SK-N-SH treated with all-trans-retinoic acid at 6 μM for 48 hours (cell line): ENCODE measurements at regions not wholly inside any gene's neighbourhood (a gene's known extent, or its start where the extent isn't known, plus 50 kb on each side); places are given as distances from the start of the nearest gene placed in this dataset.

ENCODE experiments used
- ATAC-seq: fragments of 200-7000 bp; cut with Tn5 transposase; 3 replicates; pipeline ENCODE4 v1.9.1; 2020; ENCODE audit warnings: mild to moderate bottlenecking, moderate library complexity
- ARNTL ChIP-seq: fragments of 450-650 bp; formaldehyde crosslinking; IDR thresholded peaks from 2 replicates; pipeline ENCODE4 v1.5.0; 2020; ENCODE audit warnings: low read depth, mild to moderate bottlenecking, moderate library complexity, borderline replicate concordance
- BACH2 ChIP-seq: fragments of 250-450 bp; sonication (Bioruptor Pico); IDR thresholded peaks from 2 replicates; pipeline ENCODE4 v1.9.0; 2021; ENCODE audit warnings: mild to moderate bottlenecking, borderline replicate concordance
- CSDC2 ChIP-seq: fragments of 250-450 bp; sonication (Bioruptor Pico); IDR thresholded peaks from 2 replicates; pipeline ENCODE4 v1.5.0; 2020; ENCODE audit warnings: mild to moderate bottlenecking, moderate library complexity
- GLIS3 ChIP-seq: fragments of 250-450 bp; sonication (Bioruptor Pico); IDR thresholded peaks from 2 replicates; pipeline ENCODE4 v1.5.0; 2020; ENCODE audit warnings: mild to moderate bottlenecking, moderate library complexity
- OSR1 ChIP-seq: fragments of 250-450 bp; sonication (Bioruptor Pico); IDR thresholded peaks from 2 replicates; pipeline ENCODE4 v1.8.0; 2022; ENCODE audit warnings: moderate library complexity, mild to moderate bottlenecking, inconsistent platforms
- PPARA ChIP-seq: fragments of 250-450 bp; sonication (Bioruptor Pico); IDR thresholded peaks from 2 replicates; pipeline ENCODE4 v1.5.0; 2020; ENCODE audit warnings: mild to moderate bottlenecking, borderline replicate concordance
- RARB ChIP-seq: fragments of 250-450 bp; sonication (Bioruptor Pico); IDR thresholded peaks from 2 replicates; pipeline ENCODE4 v1.8.0; 2021; ENCODE audit warnings: mild to moderate bottlenecking, moderate library complexity
- TCF4 ChIP-seq: fragments of 250-450 bp; sonication (Bioruptor Pico); IDR thresholded peaks from 2 replicates; pipeline ENCODE4 v1.8.0; 2021; ENCODE audit warnings: mild to moderate bottlenecking, moderate library complexity, borderline replicate concordance
- TOX ChIP-seq: fragments of 250-450 bp; sonication (Bioruptor Pico); IDR thresholded peaks from 2 replicates; pipeline ENCODE4 v1.8.0; 2021; ENCODE audit warnings: mild to moderate bottlenecking, moderate library complexity, borderline replicate concordance
- ZC3H10 ChIP-seq: fragments of 250-450 bp; sonication (Bioruptor Pico); IDR thresholded peaks from 2 replicates; pipeline ENCODE4 v1.5.1; 2021; ENCODE audit warnings: mild to moderate bottlenecking, moderate library complexity
- ZFP3 ChIP-seq: fragments of 250-450 bp; sonication (Bioruptor Pico); IDR thresholded peaks from 2 replicates; pipeline ENCODE4 v1.5.0; 2020; ENCODE audit warnings: mild to moderate bottlenecking, moderate library complexity
- ZFP30 ChIP-seq: fragments of 450-650 bp; formaldehyde crosslinking; IDR thresholded peaks from 2 replicates; pipeline ENCODE4 v1.5.0; 2022; ENCODE audit warnings: mild to moderate bottlenecking, moderate library complexity
- ZNF565 ChIP-seq: fragments of 450-650 bp; formaldehyde crosslinking; conservative IDR thresholded peaks from 2 replicates; pipeline ENCODE4 v1.5.0; 2020; ENCODE audit warnings: low read depth, mild to moderate bottlenecking, moderate library complexity
- ZNF70 ChIP-seq: fragments of 450-650 bp; formaldehyde crosslinking; IDR thresholded peaks from 2 replicates; pipeline ENCODE4 v1.5.0; 2020; ENCODE audit warnings: mild to moderate bottlenecking, moderate library complexity
- TF ChIP-seq, protein P1 (sequence below): fragments of 250-450 bp; sonication (Bioruptor Pico); IDR thresholded peaks from 2 replicates; pipeline ENCODE4 v1.8.0; 2021; ENCODE audit warnings: low read depth, mild to moderate bottlenecking, moderate library complexity, borderline replicate concordance
- TF ChIP-seq, protein P2 (sequence below): fragments of 250-450 bp; sonication (Bioruptor Pico); IDR thresholded peaks from 2 replicates; pipeline ENCODE4 v1.5.1; 2021; ENCODE audit warnings: mild to moderate bottlenecking, moderate library complexity
- TF ChIP-seq, protein P3 (sequence below): fragments of 250-450 bp; sonication (Bioruptor Pico); IDR thresholded peaks from 2 replicates; pipeline ENCODE4 v1.8.0; 2020; ENCODE audit warnings: mild to moderate bottlenecking, moderate library complexity, borderline replicate concordance
- TF ChIP-seq, protein P4 (sequence below): fragments of 250-450 bp; sonication (Bioruptor Pico); IDR thresholded peaks from 2 replicates; pipeline ENCODE4 v1.5.0; 2020; ENCODE audit warnings: mild to moderate bottlenecking, moderate library complexity

DNA sequence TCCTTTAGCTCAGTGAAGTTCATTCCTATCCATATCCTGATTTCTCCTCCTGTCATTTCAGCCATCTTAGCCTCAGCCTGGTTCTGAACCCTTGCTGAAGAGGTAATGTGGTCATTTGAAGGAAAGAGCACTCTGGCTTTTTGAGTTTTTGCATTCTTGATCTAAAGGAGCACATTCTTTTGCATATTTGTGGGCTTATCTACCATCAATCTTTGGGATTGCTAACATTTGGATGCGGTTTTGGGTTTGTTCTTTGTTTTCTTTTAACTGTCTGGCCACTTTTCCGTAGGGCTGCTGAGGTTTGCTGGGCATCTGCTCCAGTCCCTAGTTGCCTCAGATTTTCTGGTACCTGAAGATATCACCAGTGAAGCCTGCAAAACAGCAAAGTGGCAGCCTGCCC, 238.3 kb downstream of the EPM2A start:
- TF ChIP-seq ARNTL (CRISPR knock-in tag) (no peak), ZNF70 (CRISPR knock-in tag) (no peak), GLIS3 (no peak)
- ATAC-seq = no peak

DNA sequence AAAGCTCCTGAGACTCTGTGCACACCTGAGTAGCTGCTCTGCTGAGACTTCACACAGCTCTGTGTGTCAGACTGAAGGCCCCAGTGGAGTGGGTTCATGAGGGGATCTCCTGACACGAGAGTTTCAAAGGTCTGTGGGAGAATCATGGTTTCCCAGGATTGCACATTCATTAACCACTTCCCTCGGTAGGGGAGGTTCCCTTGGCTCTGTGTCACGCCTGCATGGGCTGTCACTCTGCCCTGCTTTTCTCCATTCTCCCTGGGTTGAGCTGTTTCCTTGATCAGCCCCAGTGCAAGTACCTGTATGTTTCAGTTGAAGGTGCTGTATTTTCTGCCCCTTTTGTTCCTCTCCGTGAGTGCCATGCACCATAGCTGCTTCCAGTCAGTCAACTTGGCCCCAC, 236.9 kb downstream of the EPM2A start:
- no peak for ATAC-seq
- TF ChIP-seq ZC3H10 (CRISPR knock-in tag) (no peak), OSR1 (CRISPR knock-in tag) (no peak), CSDC2 (CRISPR knock-in tag) (no peak), ZNF565 (CRISPR knock-in tag) (no peak), ZFP3 (CRISPR knock-in tag) (no peak), ZNF70 (CRISPR knock-in tag) (no peak), RARB (CRISPR knock-in tag) (no peak)
- TF ChIP-seq, protein P1, sequence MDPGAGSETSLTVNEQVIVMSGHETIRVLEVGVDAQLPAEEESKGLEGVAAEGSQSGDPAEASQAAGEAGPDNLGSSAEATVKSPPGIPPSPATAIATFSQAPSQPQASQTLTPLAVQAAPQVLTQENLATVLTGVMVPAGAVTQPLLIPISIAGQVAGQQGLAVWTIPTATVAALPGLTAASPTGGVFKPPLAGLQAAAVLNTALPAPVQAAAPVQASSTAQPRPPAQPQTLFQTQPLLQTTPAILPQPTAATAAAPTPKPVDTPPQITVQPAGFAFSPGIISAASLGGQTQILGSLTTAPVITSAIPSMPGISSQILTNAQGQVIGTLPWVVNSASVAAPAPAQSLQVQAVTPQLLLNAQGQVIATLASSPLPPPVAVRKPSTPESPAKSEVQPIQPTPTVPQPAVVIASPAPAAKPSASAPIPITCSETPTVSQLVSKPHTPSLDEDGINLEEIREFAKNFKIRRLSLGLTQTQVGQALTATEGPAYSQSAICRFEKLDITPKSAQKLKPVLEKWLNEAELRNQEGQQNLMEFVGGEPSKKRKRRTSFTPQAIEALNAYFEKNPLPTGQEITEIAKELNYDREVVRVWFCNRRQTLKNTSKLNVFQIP (CRISPR knock-in tag) = no peak
- TF ChIP-seq, protein P2, sequence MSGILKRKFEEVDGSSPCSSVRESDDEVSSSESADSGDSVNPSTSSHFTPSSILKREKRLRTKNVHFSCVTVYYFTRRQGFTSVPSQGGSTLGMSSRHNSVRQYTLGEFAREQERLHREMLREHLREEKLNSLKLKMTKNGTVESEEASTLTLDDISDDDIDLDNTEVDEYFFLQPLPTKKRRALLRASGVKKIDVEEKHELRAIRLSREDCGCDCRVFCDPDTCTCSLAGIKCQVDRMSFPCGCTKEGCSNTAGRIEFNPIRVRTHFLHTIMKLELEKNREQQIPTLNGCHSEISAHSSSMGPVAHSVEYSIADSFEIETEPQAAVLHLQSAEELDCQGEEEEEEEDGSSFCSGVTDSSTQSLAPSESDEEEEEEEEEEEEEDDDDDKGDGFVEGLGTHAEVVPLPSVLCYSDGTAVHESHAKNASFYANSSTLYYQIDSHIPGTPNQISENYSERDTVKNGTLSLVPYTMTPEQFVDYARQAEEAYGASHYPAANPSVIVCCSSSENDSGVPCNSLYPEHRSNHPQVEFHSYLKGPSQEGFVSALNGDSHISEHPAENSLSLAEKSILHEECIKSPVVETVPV (CRISPR knock-in tag) = no peak
- TF ChIP-seq, protein P3, sequence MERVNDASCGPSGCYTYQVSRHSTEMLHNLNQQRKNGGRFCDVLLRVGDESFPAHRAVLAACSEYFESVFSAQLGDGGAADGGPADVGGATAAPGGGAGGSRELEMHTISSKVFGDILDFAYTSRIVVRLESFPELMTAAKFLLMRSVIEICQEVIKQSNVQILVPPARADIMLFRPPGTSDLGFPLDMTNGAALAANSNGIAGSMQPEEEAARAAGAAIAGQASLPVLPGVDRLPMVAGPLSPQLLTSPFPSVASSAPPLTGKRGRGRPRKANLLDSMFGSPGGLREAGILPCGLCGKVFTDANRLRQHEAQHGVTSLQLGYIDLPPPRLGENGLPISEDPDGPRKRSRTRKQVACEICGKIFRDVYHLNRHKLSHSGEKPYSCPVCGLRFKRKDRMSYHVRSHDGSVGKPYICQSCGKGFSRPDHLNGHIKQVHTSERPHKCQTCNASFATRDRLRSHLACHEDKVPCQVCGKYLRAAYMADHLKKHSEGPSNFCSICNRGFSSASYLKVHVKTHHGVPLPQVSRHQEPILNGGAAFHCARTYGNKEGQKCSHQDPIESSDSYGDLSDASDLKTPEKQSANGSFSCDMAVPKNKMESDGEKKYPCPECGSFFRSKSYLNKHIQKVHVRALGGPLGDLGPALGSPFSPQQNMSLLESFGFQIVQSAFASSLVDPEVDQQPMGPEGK (CRISPR knock-in tag) = no peak

DNA sequence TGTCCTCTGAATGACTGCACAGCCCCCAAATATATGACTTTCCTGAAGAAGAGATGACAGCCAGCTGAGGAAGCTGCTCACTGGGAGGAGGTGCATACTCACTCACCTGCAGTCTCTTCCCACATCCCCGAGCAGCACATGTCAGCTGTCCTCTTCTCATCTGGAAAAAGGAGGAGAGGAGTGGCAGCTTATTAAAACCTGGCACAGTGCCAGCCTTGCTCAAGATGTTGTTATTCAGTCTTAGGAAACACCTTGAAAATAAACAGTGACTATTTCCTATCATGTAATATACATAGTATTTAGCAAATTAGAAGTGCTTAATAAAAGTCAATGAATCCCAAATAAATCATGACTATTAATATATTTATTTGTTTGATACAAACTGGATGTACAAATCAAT, 232.9 kb downstream of the EPM2A start:
- ATAC-seq = no peak
- TF ChIP-seq TOX (CRISPR knock-in tag) (no peak), PPARA (CRISPR knock-in tag) (no peak), RARB (CRISPR knock-in tag) (no peak), ZNF565 (CRISPR knock-in tag) (no peak), ZFP30 (CRISPR knock-in tag) (no peak), CSDC2 (CRISPR knock-in tag) (no peak), ZFP3 (CRISPR knock-in tag) (no peak), BACH2 (CRISPR knock-in tag) (no peak), TCF4 (CRISPR knock-in tag) (no peak), OSR1 (CRISPR knock-in tag) (no peak)
- TF ChIP-seq, protein P3 (CRISPR knock-in tag) = no peak
- TF ChIP-seq, protein P2 (CRISPR knock-in tag) = no peak
- TF ChIP-seq, protein P4, sequence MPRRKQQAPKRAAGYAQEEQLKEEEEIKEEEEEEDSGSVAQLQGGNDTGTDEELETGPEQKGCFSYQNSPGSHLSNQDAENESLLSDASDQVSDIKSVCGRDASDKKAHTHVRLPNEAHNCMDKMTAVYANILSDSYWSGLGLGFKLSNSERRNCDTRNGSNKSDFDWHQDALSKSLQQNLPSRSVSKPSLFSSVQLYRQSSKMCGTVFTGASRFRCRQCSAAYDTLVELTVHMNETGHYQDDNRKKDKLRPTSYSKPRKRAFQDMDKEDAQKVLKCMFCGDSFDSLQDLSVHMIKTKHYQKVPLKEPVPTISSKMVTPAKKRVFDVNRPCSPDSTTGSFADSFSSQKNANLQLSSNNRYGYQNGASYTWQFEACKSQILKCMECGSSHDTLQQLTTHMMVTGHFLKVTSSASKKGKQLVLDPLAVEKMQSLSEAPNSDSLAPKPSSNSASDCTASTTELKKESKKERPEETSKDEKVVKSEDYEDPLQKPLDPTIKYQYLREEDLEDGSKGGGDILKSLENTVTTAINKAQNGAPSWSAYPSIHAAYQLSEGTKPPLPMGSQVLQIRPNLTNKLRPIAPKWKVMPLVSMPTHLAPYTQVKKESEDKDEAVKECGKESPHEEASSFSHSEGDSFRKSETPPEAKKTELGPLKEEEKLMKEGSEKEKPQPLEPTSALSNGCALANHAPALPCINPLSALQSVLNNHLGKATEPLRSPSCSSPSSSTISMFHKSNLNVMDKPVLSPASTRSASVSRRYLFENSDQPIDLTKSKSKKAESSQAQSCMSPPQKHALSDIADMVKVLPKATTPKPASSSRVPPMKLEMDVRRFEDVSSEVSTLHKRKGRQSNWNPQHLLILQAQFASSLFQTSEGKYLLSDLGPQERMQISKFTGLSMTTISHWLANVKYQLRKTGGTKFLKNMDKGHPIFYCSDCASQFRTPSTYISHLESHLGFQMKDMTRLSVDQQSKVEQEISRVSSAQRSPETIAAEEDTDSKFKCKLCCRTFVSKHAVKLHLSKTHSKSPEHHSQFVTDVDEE (CRISPR knock-in tag) = no peak
- TF ChIP-seq, protein P1 (CRISPR knock-in tag) = no peak
- TF ChIP-seq, all 23 proteins: peak for 0
